ENCODE measurements at regions not wholly inside any gene's neighbourhood (a gene's known extent, or its start where the extent isn't known, plus 50 kb on each side); places are given as distances from the start of the nearest gene placed in this dataset.

DNA sequence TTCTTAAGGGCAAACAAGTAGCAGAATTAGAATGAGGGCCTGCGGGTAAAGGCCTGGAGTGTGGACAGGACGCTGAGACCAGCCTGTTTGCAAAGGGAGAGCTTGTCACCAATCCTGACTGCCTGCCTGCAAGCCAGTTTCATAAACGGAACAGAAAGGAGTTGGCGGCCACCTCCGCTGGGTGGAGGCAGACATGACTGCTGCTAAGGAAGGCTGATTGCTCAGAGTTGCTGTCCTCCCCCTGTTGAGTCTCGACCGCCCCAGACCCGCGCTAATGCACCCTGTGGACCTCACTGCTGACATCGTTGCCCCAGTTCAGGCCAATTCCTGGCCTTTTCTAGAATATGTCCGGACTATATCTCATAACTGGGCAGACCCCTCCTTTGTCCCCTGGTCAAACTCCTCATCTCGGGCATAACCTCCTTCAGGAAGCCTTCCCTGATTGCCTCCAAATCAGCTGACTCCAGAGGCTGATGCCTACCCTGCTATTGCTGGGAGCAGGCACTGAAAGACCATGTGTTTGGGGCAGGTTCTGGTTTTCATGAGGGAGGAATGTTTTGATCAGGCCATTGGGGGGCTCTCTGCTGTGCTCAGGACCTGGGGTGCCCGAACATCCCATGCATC is 153.0 kb upstream of the CIBAR2 start:
- TF ChIP-seq, protein P1, sequence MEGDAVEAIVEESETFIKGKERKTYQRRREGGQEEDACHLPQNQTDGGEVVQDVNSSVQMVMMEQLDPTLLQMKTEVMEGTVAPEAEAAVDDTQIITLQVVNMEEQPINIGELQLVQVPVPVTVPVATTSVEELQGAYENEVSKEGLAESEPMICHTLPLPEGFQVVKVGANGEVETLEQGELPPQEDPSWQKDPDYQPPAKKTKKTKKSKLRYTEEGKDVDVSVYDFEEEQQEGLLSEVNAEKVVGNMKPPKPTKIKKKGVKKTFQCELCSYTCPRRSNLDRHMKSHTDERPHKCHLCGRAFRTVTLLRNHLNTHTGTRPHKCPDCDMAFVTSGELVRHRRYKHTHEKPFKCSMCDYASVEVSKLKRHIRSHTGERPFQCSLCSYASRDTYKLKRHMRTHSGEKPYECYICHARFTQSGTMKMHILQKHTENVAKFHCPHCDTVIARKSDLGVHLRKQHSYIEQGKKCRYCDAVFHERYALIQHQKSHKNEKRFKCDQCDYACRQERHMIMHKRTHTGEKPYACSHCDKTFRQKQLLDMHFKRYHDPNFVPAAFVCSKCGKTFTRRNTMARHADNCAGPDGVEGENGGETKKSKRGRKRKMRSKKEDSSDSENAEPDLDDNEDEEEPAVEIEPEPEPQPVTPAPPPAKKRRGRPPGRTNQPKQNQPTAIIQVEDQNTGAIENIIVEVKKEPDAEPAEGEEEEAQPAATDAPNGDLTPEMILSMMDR (IDR thresholded peaks at IDR 0.05): no peak
- no peak for TF ChIP-seq POLR2AphosphoS5 (IDR thresholded peaks at IDR 0.05; ENCODE audit: low read depth, low read length)
- TF ChIP-seq, protein P2, sequence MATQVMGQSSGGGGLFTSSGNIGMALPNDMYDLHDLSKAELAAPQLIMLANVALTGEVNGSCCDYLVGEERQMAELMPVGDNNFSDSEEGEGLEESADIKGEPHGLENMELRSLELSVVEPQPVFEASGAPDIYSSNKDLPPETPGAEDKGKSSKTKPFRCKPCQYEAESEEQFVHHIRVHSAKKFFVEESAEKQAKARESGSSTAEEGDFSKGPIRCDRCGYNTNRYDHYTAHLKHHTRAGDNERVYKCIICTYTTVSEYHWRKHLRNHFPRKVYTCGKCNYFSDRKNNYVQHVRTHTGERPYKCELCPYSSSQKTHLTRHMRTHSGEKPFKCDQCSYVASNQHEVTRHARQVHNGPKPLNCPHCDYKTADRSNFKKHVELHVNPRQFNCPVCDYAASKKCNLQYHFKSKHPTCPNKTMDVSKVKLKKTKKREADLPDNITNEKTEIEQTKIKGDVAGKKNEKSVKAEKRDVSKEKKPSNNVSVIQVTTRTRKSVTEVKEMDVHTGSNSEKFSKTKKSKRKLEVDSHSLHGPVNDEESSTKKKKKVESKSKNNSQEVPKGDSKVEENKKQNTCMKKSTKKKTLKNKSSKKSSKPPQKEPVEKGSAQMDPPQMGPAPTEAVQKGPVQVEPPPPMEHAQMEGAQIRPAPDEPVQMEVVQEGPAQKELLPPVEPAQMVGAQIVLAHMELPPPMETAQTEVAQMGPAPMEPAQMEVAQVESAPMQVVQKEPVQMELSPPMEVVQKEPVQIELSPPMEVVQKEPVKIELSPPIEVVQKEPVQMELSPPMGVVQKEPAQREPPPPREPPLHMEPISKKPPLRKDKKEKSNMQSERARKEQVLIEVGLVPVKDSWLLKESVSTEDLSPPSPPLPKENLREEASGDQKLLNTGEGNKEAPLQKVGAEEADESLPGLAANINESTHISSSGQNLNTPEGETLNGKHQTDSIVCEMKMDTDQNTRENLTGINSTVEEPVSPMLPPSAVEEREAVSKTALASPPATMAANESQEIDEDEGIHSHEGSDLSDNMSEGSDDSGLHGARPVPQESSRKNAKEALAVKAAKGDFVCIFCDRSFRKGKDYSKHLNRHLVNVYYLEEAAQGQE (IDR thresholded peaks at IDR 0.05; ENCODE audit: insufficient read depth in 1 of 2, low read depth in 2 of 2, low read length in 1 of 2): no peak
- TF ChIP-seq SIN3A (IDR thresholded peaks at IDR 0.05; ENCODE audit: borderline replicate concordance, insufficient read depth, low read depth, low read length): no peak
